Activated CD4-positive, alpha-beta T cell treated with anti-CD3 and anti-CD28 coated beads for 36 hours (primary cell): ENCODE measurements at regions not wholly inside any gene's neighbourhood (a gene's known extent, or its start where the extent isn't known, plus 50 kb on each side); places are given as distances from the start of the nearest gene placed in this dataset.
"Not testable (repeated sequence)": the region's sequence is repeated elsewhere in the genome, so short reads cannot be mapped to it uniquely, and the experiment has no call there.

ENCODE experiments used
- ATAC-seq: fragments of 200-7000 bp; cut with Tn5 transposase; one replicate; pipeline ENCODE4 v1.10.0; 2021; ENCODE audit warnings: mild to moderate bottlenecking, moderate library complexity
- CTCF ChIA-PET: fragments of 350-600 bp; sonication (Branson Sonifier 250); formaldehyde crosslinking; loops from one replicate; lab custom pipeline; 2021; ENCODE audit warnings: antibody characterized with exemption; lab: Charles Lee
- POLR2A ChIA-PET: fragments of 350-600 bp; sonication (Branson Sonifier 250); formaldehyde crosslinking; loops from one replicate; lab custom pipeline; 2021; ENCODE audit warnings: antibody characterized with exemption, inconsistent platforms; lab: Charles Lee
- DNase-seq: peaks from one replicate; pipeline ENCODE4 v3.0.0-alpha.2; 2020
- H3K27ac Mint-ChIP-seq: one replicate; pipeline ENCODE4 v1.8.0; 2021; ENCODE audit warnings: mixed read lengths
- H3K27me3 Mint-ChIP-seq: one replicate; pipeline ENCODE4 v1.8.0; 2021; ENCODE audit warnings: mixed read lengths
- H3K36me3 Mint-ChIP-seq: one replicate; pipeline ENCODE4 v1.8.0; 2021; ENCODE audit warnings: low read depth, mixed read lengths
- H3K4me1 Mint-ChIP-seq: one replicate; pipeline ENCODE4 v1.8.0; 2021; ENCODE audit warnings: mixed read lengths
- H3K4me3 Mint-ChIP-seq: one replicate; pipeline ENCODE4 v1.8.0; 2021; ENCODE audit warnings: mild to moderate bottlenecking, moderate library complexity, mixed read lengths
- H3K9me3 Mint-ChIP-seq: one replicate; pipeline ENCODE4 v1.8.0; 2021; ENCODE audit warnings: low read depth, mixed read lengths
- intact Hi-C, 2 experiments: fragments of 100-400 bp; cut with DNase I in 1 of 2; cut with micrococcal nuclease in 1 of 2; formaldehyde crosslinking; loops; one replicate each; pipeline versions ENCODE4 v1.14.2 to v1.15.1; 2022 to 2024; cut with DNase I, micrococcal nuclease

DNA sequence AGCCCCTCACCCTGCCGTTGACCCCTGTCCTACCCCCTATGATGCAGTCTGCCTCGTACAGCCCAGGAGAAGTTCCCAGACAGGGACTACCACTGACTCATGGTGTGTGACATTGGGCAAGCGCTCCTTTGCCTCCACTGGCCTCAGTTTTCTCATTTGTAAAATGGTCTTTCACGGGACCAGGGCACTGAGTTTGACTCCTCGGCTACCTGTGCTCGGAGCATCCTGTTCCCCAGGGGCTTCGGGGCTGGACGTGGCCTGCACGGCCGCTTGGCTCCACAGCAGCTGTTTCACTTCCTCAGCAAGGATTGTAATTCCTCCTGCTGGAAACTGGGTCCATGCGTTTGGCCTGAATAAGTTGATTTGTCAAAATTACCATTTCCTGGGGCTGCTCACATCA, 277.3 kb downstream of the MATN1 start:
- intact Hi-C loops, result no loop called here
- H3K36me3 Mint-ChIP-seq, result no peaks in the 10 kb centered on the region
- H3K9me3 Mint-ChIP-seq, result no peaks in the 10 kb centered on the region
- ChIA-PET POLR2A (no interaction called here), CTCF (interaction anchor here (0.9 kb wide), 1 partner anchor 18 kb away, joined by 4 read pairs; no protein-coding TSS in a partner anchor)
- no peak for ATAC-seq
- H3K4me3 Mint-ChIP-seq, result no peak overlapping the region
- no peak overlapping the region for H3K27ac Mint-ChIP-seq
- DNase-seq, result no peak
- no peaks in the 10 kb centered on the region for H3K4me1 Mint-ChIP-seq
- H3K27me3 Mint-ChIP-seq, result peaks cover 3% of the 10 kb centered on the region

DNA sequence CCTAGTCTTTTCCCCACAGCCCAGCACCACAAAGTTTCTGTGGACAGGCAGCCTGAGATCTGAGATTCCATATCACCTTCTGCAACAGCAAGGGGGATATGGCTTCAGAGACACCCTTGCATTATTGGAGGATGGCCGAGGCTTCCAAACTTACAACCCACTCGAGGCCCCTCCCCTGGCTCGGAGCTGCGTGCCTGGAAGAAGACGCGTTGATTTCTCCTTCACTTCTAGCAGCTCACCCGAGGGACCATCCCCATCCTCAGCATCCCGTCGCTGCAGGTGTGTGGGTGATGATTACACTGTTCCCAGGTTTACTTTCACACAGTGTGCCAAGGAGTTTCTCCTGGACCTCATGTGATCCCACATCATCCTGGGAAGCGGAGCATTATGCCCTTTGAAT, 277.9 kb downstream of the MATN1 start:
- Mint-ChIP-seq H3K4me3 (no peak overlapping the region), H3K27me3 (peaks cover 3% of the 10 kb centered on the region), H3K4me1 (no peaks in the 10 kb centered on the region), H3K9me3 (no peaks in the 10 kb centered on the region), H3K36me3 (no peaks in the 10 kb centered on the region), H3K27ac (no peak overlapping the region)
- intact Hi-C loops, result no loop called here
- ATAC-seq, result no peak
- DNase-seq, result no peak
- CTCF ChIA-PET, result interaction anchor here (0.9 kb wide), 1 partner anchor 17 kb away, joined by 4 read pairs; no protein-coding TSS in a partner anchor
- POLR2A ChIA-PET, result no interaction called here

DNA sequence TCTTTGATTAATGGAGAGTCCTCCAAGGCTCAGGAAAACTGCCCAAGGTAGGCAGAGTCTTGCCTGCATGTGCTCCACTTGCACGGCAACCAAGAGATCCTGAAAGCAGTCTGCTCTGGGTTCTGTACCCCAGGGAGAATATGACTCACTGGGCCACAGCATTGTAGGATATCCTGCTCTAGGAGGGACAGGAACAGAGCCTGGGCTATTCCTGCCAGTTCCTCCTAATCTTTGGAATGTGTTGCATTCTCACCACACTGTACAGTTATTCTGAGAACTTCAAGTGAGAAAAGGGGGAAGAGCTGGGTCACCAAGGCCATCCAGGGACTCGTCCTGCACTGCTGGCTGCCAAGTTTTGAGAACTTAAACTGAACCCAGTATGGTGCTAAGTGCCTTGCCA, 278.5 kb downstream of the MATN1 start:
- Mint-ChIP-seq H3K27ac (no peak overlapping the region), H3K36me3 (no peaks in the 10 kb centered on the region), H3K4me3 (no peak overlapping the region), H3K4me1 (no peaks in the 10 kb centered on the region), H3K9me3 (no peaks in the 10 kb centered on the region), H3K27me3 (peaks cover 3% of the 10 kb centered on the region)
- no peak for DNase-seq
- POLR2A ChIA-PET, result no interaction called here
- intact Hi-C loops, result no loop called here
- ATAC-seq, result no peak
- CTCF ChIA-PET, result interaction anchor here (0.9 kb wide), 1 partner anchor 17 kb away, joined by 4 read pairs; no protein-coding TSS in a partner anchor

DNA sequence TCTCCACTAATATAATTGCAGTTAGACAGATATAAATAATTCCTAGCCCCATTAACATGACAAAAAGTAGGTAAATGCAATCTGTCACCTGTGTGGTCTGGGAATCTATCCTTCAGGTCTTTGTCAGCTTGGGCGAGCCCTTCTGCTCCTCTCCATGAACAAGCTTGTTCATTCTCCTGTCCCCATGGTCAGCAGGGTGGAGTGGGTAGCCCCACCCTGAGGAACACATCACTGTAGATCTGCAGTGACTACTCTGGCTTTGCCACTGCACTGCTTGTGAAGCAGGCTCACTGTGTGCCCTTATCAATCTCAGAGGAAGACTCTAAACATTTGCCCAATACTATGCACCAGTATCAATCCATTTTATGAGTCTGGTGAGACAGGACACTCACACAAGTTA, 279.0 kb downstream of the MATN1 start:
- Mint-ChIP-seq H3K27ac (no peak overlapping the region), H3K27me3 (peaks cover 3% of the 10 kb centered on the region), H3K4me1 (no peaks in the 10 kb centered on the region), H3K4me3 (no peak overlapping the region), H3K36me3 (no peaks in the 10 kb centered on the region), H3K9me3 (no peaks in the 10 kb centered on the region)
- ChIA-PET CTCF (no interaction called here), POLR2A (no interaction called here)
- ATAC-seq (no peak), DNase-seq (no peak)
- intact Hi-C loops, result no loop called here

DNA sequence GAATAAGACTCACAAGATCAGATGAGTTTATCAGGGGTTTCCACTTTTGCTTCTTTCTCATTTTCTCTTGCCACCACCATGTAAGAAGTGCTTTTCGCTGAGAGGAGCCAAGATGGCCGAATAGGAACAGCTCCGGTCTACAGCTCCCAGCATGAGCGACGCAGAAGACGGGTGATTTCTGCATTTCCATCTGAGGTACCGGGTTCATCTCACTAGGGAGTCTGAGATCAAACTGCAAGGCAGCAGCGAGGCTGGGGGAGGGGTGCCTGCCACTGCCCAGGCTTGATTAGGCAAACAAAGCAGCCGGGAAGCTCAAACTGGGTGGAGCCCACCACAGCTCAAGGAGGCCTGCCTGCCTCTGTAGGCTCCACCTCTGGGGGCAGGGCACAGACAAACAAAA, 285.1 kb downstream of the MATN1 start:
- intact Hi-C loops, DNase-seq, POLR2A ChIA-PET, H3K4me3 Mint-ChIP-seq, H3K9me3 Mint-ChIP-seq, H3K4me1 Mint-ChIP-seq, H3K27ac Mint-ChIP-seq, CTCF ChIA-PET, ATAC-seq, H3K36me3 Mint-ChIP-seq: not testable (repeated sequence)
- H3K27me3 Mint-ChIP-seq, result peaks cover 11% of the 10 kb centered on the region

DNA sequence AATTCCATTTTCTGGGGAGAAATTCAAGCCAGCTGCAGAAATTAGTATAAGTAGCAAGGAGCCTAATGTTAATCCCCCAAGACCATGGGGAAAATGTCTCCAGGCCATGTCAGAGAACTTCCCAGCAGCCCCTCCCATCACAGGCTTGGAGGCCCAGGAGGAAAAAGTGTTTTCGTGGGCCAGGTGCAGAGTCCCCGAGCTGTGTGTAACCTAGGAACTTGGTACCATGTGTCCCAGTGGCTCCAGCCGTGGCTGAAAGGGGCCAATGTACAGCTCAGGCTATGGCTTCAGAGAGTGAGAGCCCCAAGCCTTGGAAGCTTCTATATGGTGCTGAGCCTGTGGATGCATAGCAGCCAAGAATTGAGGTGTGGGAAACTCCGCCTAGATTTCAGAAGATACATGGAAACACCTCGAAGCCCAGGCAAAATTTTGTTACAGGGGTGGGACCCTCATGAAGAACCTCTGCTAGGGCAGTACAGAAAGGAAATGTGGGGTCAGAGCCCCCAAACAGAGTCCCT, 286.3 kb downstream of the MATN1 start:
- no peak for ATAC-seq
- intact Hi-C loops, result no loop called here
- H3K4me1 Mint-ChIP-seq, result no peaks in the 10 kb centered on the region

DNA sequence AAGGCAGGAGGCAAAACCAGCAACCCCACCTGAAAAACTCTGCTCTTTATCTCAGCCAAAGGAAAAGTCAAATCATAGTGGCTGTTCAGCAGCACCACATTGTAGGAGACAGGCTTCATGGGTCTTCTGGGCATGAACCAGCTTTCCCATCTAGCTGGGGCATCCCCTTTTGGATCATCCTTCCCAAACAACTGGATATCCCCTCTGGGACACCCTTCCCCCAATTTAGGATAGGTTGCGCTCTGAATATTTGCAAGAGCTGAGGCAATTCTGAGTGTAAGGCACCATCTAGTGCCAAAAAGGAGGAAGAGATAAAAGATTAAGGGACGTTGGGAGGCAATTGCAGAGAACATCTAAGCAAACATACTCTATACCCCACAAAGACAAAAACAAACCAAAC, 295.8 kb downstream of the MATN1 start:
- intact Hi-C loops, result no loop called here
- H3K4me3 Mint-ChIP-seq, result no peak overlapping the region
- no peak for ATAC-seq
- peaks cover 15% of the 10 kb centered on the region for H3K9me3 Mint-ChIP-seq
- no peaks in the 10 kb centered on the region for H3K36me3 Mint-ChIP-seq
- CTCF ChIA-PET, result interaction anchor here (0.8 kb wide), 1 partner anchor 18 kb away, joined by 4 read pairs; no protein-coding TSS in a partner anchor
- no peak overlapping the region for H3K27ac Mint-ChIP-seq
- no peak for DNase-seq
- no peaks in the 10 kb centered on the region for H3K4me1 Mint-ChIP-seq
- peaks cover 44% of the 10 kb centered on the region for H3K27me3 Mint-ChIP-seq
- POLR2A ChIA-PET, result no interaction called here

More for the DNA sequence above, 286.3 kb downstream of the MATN1 start:
- Mint-ChIP-seq H3K36me3 (no peaks in the 10 kb centered on the region), H3K27me3 (peaks cover 20% of the 10 kb centered on the region), H3K4me3 (no peak overlapping the region), H3K9me3 (peaks cover 6% of the 10 kb centered on the region), H3K27ac (no peak overlapping the region)
- ChIA-PET POLR2A (no interaction called here), CTCF (no interaction called here)
- DNase-seq, result no peak

DNA sequence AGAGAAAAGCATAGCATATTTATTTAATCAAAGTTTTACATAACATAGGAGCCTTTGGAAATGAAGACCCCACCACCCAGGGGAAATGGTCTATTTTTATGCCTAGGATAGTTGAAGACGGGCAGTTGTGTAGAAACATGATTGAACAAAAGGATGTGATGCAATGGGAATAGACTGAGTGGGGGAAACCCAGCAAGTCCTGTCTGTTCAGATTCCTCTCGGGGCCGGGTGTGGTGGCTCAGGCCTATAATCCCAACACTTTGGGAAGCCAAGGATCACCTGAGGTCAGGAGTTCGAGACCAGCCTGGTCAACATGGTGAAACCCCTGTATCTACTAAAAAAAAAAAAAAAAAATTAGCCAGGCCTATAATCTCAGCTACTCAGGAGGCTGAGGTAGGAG, 298.3 kb downstream of the MATN1 start:
- no peak overlapping the region for H3K4me3 Mint-ChIP-seq
- no peak for DNase-seq
- H3K27me3 Mint-ChIP-seq, result peaks cover 33% of the 10 kb centered on the region
- ChIA-PET POLR2A (no interaction called here), CTCF (interaction anchor here (0.5 kb wide), 1 partner anchor 679 kb away, joined by 4 read pairs; no protein-coding TSS in a partner anchor)
- no peaks in the 10 kb centered on the region for H3K36me3 Mint-ChIP-seq
- H3K4me1 Mint-ChIP-seq, result no peaks in the 10 kb centered on the region
- intact Hi-C loops, result no loop called here
- peaks cover 15% of the 10 kb centered on the region for H3K9me3 Mint-ChIP-seq
- ATAC-seq, result no peak
- no peak overlapping the region for H3K27ac Mint-ChIP-seq

DNA sequence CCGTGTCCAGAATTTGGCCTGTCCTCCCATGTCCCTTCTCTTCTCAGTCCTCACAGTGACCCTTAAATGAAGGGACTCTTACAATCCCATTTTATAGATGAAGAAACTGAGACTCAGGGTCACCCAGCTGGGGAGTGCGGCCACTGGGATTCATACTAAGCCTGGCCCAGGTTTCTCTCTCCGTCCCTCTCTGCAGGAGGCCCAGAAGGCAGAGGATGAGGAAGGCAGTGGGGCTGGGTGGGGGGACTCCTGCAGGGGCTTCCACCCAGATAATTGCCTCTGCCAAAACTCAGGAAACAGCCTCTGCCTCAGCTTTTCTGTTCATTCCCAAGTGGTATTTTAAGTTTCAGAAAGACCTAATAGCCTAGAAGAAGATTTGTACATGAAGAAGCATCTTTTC, 299.8 kb downstream of the MATN1 start:
- CTCF ChIA-PET, result no interaction called here
- Mint-ChIP-seq H3K27ac (no peak overlapping the region), H3K4me1 (no peaks in the 10 kb centered on the region), H3K27me3 (peaks cover 25% of the 10 kb centered on the region), H3K36me3 (no peaks in the 10 kb centered on the region), H3K4me3 (no peak overlapping the region), H3K9me3 (peaks cover 15% of the 10 kb centered on the region)
- ATAC-seq (no peak), DNase-seq (no peak)
- POLR2A ChIA-PET, result no interaction called here
- intact Hi-C loops, result no loop called here

DNA sequence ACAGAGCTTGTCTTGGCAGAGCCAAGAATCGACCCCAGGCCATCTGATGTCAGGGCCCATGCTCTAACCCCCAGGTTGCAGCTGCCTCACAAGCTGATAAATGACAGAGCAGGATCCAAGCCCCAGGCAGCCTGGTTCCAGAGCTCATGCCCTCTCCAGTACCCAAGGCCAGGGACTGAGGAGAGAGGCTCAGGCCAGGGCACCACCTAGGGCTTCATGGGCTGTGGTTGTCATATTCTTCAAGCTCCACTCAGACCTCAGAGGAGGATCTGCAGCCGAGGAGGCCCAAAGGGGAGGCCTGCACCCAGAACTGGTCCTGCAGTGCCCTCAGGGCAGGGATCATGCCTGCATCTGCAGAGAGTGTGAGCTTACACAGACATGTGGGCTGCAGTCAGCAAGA, 301.1 kb downstream of the MATN1 start:
- Mint-ChIP-seq H3K4me3 (no peak overlapping the region), H3K27me3 (peaks cover 17% of the 10 kb centered on the region), H3K4me1 (no peaks in the 10 kb centered on the region), H3K27ac (no peak overlapping the region), H3K36me3 (no peaks in the 10 kb centered on the region), H3K9me3 (peaks cover 4% of the 10 kb centered on the region)
- DNase-seq (no peak), ATAC-seq (no peak)
- ChIA-PET CTCF (no interaction called here), POLR2A (no interaction called here)
- intact Hi-C loops, result no loop called here

DNA sequence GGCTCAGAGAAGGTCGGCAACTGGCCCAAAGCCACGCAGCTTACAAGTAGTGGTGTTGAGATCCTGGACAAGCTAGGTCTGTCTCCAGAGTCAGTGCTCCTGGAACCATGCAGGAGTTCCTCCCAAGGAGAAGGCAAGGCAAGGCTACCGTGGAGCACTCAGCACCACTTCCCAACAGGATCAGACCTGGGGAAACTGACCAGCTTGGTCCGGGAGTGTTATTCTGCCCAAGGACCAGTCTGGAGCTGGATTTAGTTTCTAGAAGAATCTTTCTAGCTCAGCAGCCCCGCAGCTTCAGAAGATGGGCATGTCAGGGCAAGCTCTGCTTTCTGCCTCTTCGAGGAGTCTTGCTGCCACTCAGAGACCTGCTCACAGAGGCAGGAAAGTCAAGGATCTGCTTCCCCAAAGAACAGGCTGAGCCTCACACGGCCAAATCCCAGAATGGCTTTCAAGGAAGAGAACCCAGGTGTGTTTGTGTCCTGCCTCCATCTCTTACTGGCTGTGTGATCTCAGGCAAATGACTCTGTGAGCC, 302.8 kb downstream of the MATN1 start:
- ATAC-seq, result no peak
- peaks cover 12% of the 10 kb centered on the region for H3K27me3 Mint-ChIP-seq
- no peak for DNase-seq
- no peak overlapping the region for H3K27ac Mint-ChIP-seq
- CTCF ChIA-PET, result interaction anchor here (0.8 to 1.0 kb wide), 2 partner anchors 62 to 291 kb away, joined by 3 read pairs; no protein-coding TSS in a partner anchor
- H3K4me3 Mint-ChIP-seq, result no peak overlapping the region
- no peaks in the 10 kb centered on the region for H3K4me1 Mint-ChIP-seq
- H3K36me3 Mint-ChIP-seq, result no peaks in the 10 kb centered on the region
- intact Hi-C loops, result no loop called here
- no peaks in the 10 kb centered on the region for H3K9me3 Mint-ChIP-seq
- POLR2A ChIA-PET, result no interaction called here

DNA sequence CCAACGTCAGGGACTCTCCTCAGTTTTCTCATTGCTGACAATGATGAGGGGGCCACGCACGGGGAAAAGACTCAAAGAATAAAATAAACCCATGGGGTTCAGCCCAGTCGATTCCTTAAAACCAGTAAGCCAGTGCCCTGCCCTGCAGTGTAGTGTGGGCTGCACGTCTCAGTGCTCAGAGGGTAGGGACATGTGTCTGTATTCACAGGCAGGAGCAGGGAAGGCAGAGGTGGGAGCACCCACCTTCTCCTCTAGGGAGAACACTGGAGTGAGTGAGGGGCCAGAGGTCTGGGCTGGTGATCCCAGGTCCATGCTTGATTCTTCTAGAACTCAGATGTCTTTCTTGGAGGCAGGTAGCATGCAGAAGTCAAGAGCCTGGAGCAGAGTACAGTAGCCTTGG, 303.6 kb downstream of the MATN1 start:
- DNase-seq, result no peak
- POLR2A ChIA-PET, result no interaction called here
- intact Hi-C loops, result no loop called here
- H3K4me3 Mint-ChIP-seq, result no peak overlapping the region
- H3K27me3 Mint-ChIP-seq, result peaks cover 10% of the 10 kb centered on the region
- H3K9me3 Mint-ChIP-seq, result no peaks in the 10 kb centered on the region
- H3K36me3 Mint-ChIP-seq, result no peaks in the 10 kb centered on the region
- no peaks in the 10 kb centered on the region for H3K4me1 Mint-ChIP-seq
- no peak for ATAC-seq
- CTCF ChIA-PET, result no interaction called here
- H3K27ac Mint-ChIP-seq, result no peak overlapping the region
